A673 (cell line): ENCODE measurements at regions not wholly inside any gene's neighbourhood (a gene's known extent, or its start where the extent isn't known, plus 50 kb on each side); places are given as distances from the start of the nearest gene placed in this dataset.

Source experiments
- BruUV-seq: library from RNA; stranded (reverse); fragments of 400-500 nt; replicated peaks from 2 replicates; lab custom pipeline; 2021; lab: Mats Ljungman, UMichigan
- CTCF ChIA-PET: fragments of 300-600 bp; sonication (Branson Sonifier 250); formaldehyde crosslinking; loops from one replicate; lab custom pipeline; 2022; ENCODE audit warnings: antibody characterized with exemption; lab: Charles Lee
- POLR2A ChIA-PET: fragments of 300-600 bp; sonication (Branson Sonifier 250); formaldehyde crosslinking; loops from one replicate; lab custom pipeline; 2022; ENCODE audit warnings: antibody characterized with exemption; ENCODE audit not compliant: low non-redundant PET; lab: Charles Lee
- DNase-seq: peaks from one replicate; pipeline ENCODE4 v3.0.0-alpha.2; 2015; ENCODE audit warnings: low spot score
- H3K27ac ChIP-seq: fragments of 200-600 bp; sonication (generic); 2 replicates; pipeline ENCODE4 v1.5.1; 2016; ENCODE audit warnings: mixed run types, low read depth, mild to moderate bottlenecking, mixed read lengths, antibody characterized with exemption, low read length; ENCODE audit not compliant: poor library complexity, severe bottlenecking
- H3K27me3 ChIP-seq: fragments of 200-600 bp; sonication (generic); replicated peaks from 2 replicates; pipeline ENCODE4 v1.6.1; 2017; ENCODE audit warnings: mixed run types, low read depth, mild to moderate bottlenecking, mixed read lengths, antibody characterized with exemption, low read length; ENCODE audit not compliant: insufficient read depth, poor library complexity
- H3K36me3 ChIP-seq: fragments of 200-600 bp; sonication (generic); 2 replicates; pipeline ENCODE4 v1.6.1; 2016; ENCODE audit warnings: mixed run types, mild to moderate bottlenecking, mixed read lengths, antibody characterized with exemption, low read length; ENCODE audit not compliant: insufficient read depth, poor library complexity, severe bottlenecking
- H3K4me1 ChIP-seq: fragments of 200-600 bp; sonication (generic); 2 replicates; pipeline ENCODE4 v1.6.1; 2017; ENCODE audit warnings: mixed run types, mild to moderate bottlenecking, mixed read lengths, antibody characterized with exemption, low read length; ENCODE audit not compliant: insufficient read depth, poor library complexity, severe bottlenecking
- H3K4me3 ChIP-seq: fragments of 200-600 bp; sonication (generic); 2 replicates; pipeline ENCODE4 v1.5.1; 2016; ENCODE audit warnings: low read depth, mixed run types, mild to moderate bottlenecking, mixed read lengths, low read length; ENCODE audit not compliant: poor library complexity, severe bottlenecking
- H3K9me3 ChIP-seq: fragments of 200-600 bp; sonication (generic); 2 replicates; pipeline ENCODE4 v1.6.1; 2016; ENCODE audit warnings: mixed run types, low read depth, mild to moderate bottlenecking, mixed read lengths, antibody characterized with exemption, low read length; ENCODE audit not compliant: poor library complexity, severe bottlenecking
- CTCF ChIP-seq: fragments of 300-800, 200-600 bp; sonication (generic); conservative IDR thresholded peaks from 2 replicates; pipeline ENCODE4 v1.5.1; 2017; ENCODE audit warnings: low read depth, mild to moderate bottlenecking, antibody characterized with exemption, low read length, moderate library complexity, mixed read lengths
- EZH2 ChIP-seq: fragments of 200-600 bp; sonication (generic); IDR thresholded peaks from 2 replicates; pipeline ENCODE4 v1.6.1; 2017; ENCODE audit warnings: borderline replicate concordance, low read depth, mild to moderate bottlenecking, mixed read lengths, antibody characterized with exemption, low read length; ENCODE audit not compliant: poor library complexity, severe bottlenecking
- intact Hi-C: fragments of 100-400 bp; cut with micrococcal nuclease; formaldehyde crosslinking; loops from one replicate; pipeline ENCODE4 v1.10.0; 2022; ENCODE audit not compliant: unreplicated experiment

- TF ChIP-seq EZH2 (no peak), CTCF (peak; percentile 75)
- ChIA-PET POLR2A (no interaction called here), CTCF (no interaction called here)
- Histone ChIP-seq H3K4me3 (no peak overlapping the region), H3K9me3 (no peaks in the 10 kb centered on the region), H3K27me3 (no peaks in the 10 kb centered on the region), H3K27ac (no peak overlapping the region), H3K4me1 (peaks cover 6% of the 10 kb centered on the region), H3K36me3 (no peaks in the 10 kb centered on the region)
- intact Hi-C loops, result no loop called here
- DNase-seq, result peak; percentile 85
- BruUV-seq, result no TSS peak
Observed at GRCh38 chr10:62554632-62555199, 180.5 kb downstream of the ZNF365 start.

- TF ChIP-seq CTCF, result no peak
- no peak for TF ChIP-seq EZH2
- peaks cover 19% of the 10 kb centered on the region for H3K4me1 ChIP-seq
- H3K9me3 ChIP-seq, result no peaks in the 10 kb centered on the region
- no peak for DNase-seq
- H3K36me3 ChIP-seq, result no peaks in the 10 kb centered on the region
- peak overlapping the region; percentile 41 for H3K27ac ChIP-seq
- CTCF ChIA-PET, result no interaction called here
- POLR2A ChIA-PET, result interaction anchor here (0.6 kb wide), 1 partner anchor 34 kb away, joined by 6 read pairs; no protein-coding TSS in a partner anchor
- BruUV-seq, result no TSS peak
- intact Hi-C loops, result no loop called here
- no peaks in the 10 kb centered on the region for H3K27me3 ChIP-seq
- no peak overlapping the region for H3K4me3 ChIP-seq
Observed at GRCh38 chr10:62559481-62560200, 185.5 kb downstream of the ZNF365 start.

- ChIA-PET POLR2A (interaction anchor here (0.6 kb wide), 1 partner anchor 146 kb away, joined by 3 read pairs; no protein-coding TSS in a partner anchor), CTCF (no interaction called here)
- peaks cover 15% of the 10 kb centered on the region for H3K4me1 ChIP-seq
- TF ChIP-seq EZH2 (no peak), CTCF (no peak)
- no peaks in the 10 kb centered on the region for H3K27me3 ChIP-seq
- intact Hi-C loops, result no loop called here
- no peak for DNase-seq
- no peaks in the 10 kb centered on the region for H3K9me3 ChIP-seq
- no TSS peak for BruUV-seq
- H3K4me3 ChIP-seq, result no peak overlapping the region
- H3K27ac ChIP-seq, result peak overlapping the region; percentile 41
- no peaks in the 10 kb centered on the region for H3K36me3 ChIP-seq
Observed at GRCh38 chr10:62560201-62560819, 186.1 kb downstream of the ZNF365 start.
